ENCODE measurements at regions not wholly inside any gene's neighbourhood (a gene's known extent, or its start where the extent isn't known, plus 50 kb on each side); places are given as distances from the start of the nearest gene placed in this dataset.

DNA sequence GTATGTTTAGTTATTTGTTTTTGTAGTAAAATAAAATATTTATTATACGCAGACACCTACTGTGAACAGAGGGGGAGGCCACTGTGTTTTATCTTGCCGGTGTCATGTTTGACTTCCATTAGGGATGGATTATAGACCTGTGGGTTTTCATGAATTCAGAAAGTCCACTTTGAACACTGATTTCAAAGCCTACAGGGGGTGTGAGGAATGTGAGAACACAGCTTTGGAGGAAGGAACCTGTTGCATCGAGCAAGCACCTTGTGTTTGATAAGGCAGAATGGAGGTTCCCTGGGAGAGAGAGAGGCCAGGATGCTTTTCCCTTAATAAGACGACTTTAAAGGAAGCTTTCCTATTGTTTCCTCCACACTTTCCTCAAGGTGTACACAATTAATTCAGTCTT, 665.0 kb upstream of the MGMT start:
- Histone ChIP-seq H3K4me1 (ENCODE audit: control insufficient read depth in 1 of 2, insufficient read depth in 1 of 2, low read depth in 1 of 2, low read length in 1 of 2) (no peaks in the 10 kb centered on the region), H3K27me3 (no peaks in the 10 kb centered on the region), H3K9me3 (no peaks in the 10 kb centered on the region), H3K4me3 (ENCODE audit: low read depth in 1 of 2, low read length in 1 of 2) (no peak overlapping the region), H3K36me3 (no peaks in the 10 kb centered on the region), H3K27ac (no peak overlapping the region)
- TF ChIP-seq, protein P1, sequence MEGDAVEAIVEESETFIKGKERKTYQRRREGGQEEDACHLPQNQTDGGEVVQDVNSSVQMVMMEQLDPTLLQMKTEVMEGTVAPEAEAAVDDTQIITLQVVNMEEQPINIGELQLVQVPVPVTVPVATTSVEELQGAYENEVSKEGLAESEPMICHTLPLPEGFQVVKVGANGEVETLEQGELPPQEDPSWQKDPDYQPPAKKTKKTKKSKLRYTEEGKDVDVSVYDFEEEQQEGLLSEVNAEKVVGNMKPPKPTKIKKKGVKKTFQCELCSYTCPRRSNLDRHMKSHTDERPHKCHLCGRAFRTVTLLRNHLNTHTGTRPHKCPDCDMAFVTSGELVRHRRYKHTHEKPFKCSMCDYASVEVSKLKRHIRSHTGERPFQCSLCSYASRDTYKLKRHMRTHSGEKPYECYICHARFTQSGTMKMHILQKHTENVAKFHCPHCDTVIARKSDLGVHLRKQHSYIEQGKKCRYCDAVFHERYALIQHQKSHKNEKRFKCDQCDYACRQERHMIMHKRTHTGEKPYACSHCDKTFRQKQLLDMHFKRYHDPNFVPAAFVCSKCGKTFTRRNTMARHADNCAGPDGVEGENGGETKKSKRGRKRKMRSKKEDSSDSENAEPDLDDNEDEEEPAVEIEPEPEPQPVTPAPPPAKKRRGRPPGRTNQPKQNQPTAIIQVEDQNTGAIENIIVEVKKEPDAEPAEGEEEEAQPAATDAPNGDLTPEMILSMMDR (IDR thresholded peaks at IDR 0.05) = no peak

DNA sequence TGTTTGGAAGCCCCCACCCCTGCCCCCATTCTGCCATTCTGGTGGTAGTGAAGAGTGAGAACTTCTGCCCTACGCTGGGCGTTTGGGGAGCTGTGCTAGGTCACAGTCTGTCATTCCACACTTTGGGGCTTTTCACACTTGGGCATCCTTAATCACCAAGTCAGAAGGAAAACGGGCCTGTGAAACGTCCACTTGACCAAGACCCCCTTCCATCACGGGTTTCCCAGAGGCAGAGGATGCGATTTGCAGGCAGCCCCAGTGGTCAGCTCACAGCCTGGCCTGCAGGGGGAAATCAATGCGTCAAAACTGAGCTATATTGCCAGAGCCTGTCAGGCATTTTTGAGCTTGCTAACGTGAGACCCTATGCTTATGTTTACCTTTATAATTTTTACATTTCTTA, 663.3 kb upstream of the MGMT start:
- no peaks in the 10 kb centered on the region for H3K27me3 ChIP-seq
- H3K4me3 ChIP-seq (ENCODE audit: low read depth in 1 of 2, low read length in 1 of 2) = no peak overlapping the region
- H3K36me3 ChIP-seq = no peaks in the 10 kb centered on the region
- no peak overlapping the region for H3K27ac ChIP-seq
- H3K4me1 ChIP-seq (ENCODE audit: control insufficient read depth in 1 of 2, insufficient read depth in 1 of 2, low read depth in 1 of 2, low read length in 1 of 2) = no peaks in the 10 kb centered on the region
- H3K9me3 ChIP-seq = no peaks in the 10 kb centered on the region
- TF ChIP-seq, protein P1 (IDR thresholded peaks at IDR 0.05) = no peak

DNA sequence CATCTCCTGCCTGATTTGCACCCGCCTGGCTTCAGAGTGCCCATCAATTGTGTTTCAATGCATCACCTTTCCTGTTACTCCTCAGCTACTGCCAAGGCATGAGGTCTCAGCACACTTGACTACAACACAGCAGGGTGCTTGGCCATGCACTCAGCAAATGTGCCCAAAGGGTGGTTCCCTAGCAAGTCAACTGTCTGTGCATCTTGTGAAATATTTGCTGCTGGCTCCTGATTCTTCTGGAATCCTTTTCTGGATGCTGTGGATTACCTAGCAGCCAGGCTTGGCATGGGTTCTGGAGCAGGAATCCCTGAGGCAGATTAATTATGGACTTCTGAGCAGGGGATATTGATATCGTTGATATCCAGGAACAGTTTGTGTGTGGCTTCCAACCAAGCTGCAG, 662.6 kb upstream of the MGMT start:
- H3K36me3 ChIP-seq = no peaks in the 10 kb centered on the region

DNA sequence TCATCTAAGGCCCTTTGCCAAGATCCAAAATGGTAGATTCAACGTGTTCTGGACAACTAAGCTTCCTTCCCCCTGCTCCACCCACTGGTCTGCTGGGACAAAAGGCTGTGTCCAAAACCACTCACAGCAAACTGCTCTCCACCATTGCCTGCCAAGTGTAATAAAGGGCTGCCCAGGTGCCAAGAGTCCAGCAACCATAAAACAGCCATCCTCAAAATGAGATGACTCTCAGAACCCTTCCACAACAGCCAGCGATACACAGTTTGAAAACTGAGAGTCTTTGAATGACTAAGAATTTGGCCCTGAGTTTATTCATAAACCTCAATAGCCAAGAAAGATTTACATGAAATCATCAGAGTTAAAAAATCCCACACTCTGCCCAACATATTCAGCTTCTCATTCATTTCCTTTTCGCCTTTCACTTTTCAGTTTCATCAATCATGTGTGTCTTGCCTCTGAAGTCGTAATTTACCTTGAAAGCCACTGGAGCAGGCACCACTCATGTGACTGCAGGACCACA, 658.1 kb upstream of the MGMT start:
- TF ChIP-seq, protein P1 (IDR thresholded peaks at IDR 0.05) = no peak
- Histone ChIP-seq H3K4me1 (ENCODE audit: control insufficient read depth in 1 of 2, insufficient read depth in 1 of 2, low read depth in 1 of 2, low read length in 1 of 2) (no peaks in the 10 kb centered on the region), H3K9me3 (no peaks in the 10 kb centered on the region), H3K36me3 (no peaks in the 10 kb centered on the region), H3K4me3 (ENCODE audit: low read depth in 1 of 2, low read length in 1 of 2) (no peak overlapping the region), H3K27me3 (no peaks in the 10 kb centered on the region), H3K27ac (no peak overlapping the region)

More for the DNA sequence above, 662.6 kb upstream of the MGMT start:
- Histone ChIP-seq H3K27ac (no peak overlapping the region), H3K27me3 (no peaks in the 10 kb centered on the region), H3K9me3 (no peaks in the 10 kb centered on the region), H3K4me3 (ENCODE audit: low read depth in 1 of 2, low read length in 1 of 2) (no peak overlapping the region), H3K4me1 (ENCODE audit: control insufficient read depth in 1 of 2, insufficient read depth in 1 of 2, low read depth in 1 of 2, low read length in 1 of 2) (no peaks in the 10 kb centered on the region)
- TF ChIP-seq, protein P1 (IDR thresholded peaks at IDR 0.05) = no peak

DNA sequence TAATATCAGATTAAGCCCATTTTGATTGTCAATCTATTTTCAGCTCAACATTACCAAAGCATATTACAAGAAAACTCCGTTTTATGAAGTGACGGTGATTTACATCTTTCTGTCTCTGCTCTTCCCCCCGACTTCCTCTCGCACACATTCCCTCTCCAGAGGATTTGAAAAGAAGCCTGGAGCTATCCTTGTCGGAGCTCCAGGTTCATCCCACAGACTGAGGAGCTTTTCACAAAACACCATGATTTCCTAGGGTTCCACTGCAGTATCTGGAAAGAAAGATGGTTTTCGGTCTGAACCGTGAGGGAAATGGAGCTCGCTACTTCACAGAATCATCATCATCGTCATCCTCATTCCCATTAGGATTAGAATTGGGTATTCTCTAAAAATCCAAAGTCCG, 655.5 kb upstream of the MGMT start:
- no peak overlapping the region for H3K27ac ChIP-seq
- no peak overlapping the region for H3K4me3 ChIP-seq (ENCODE audit: low read depth in 1 of 2, low read length in 1 of 2)
- no peaks in the 10 kb centered on the region for H3K27me3 ChIP-seq
- no peaks in the 10 kb centered on the region for H3K36me3 ChIP-seq
- no peaks in the 10 kb centered on the region for H3K9me3 ChIP-seq
- H3K4me1 ChIP-seq (ENCODE audit: control insufficient read depth in 1 of 2, insufficient read depth in 1 of 2, low read depth in 1 of 2, low read length in 1 of 2) = no peaks in the 10 kb centered on the region
- TF ChIP-seq, protein P1 (IDR thresholded peaks at IDR 0.05) = no peak

DNA sequence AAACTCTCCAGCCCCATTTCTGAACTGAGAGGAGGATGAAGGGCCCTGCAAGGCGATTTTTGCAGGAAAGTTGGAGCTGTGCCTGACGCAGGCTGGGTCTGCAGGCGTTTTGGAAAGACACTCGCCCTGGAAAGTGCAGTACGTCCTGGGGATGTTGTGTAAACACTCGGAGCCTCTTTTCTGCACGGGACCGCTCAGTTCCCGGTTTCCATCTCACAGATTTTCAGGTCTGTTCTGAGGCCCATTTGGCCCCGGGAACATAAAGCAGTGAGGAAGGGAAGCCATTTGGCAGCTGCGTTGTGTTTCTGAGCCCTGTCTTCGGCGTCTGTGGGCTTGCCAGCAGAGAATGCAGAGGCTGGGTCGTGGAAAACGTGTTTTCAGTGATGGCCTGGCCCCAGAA, 655.0 kb upstream of the MGMT start:
- Histone ChIP-seq H3K9me3 (no peaks in the 10 kb centered on the region), H3K36me3 (no peaks in the 10 kb centered on the region), H3K27ac (no peak overlapping the region), H3K4me3 (ENCODE audit: low read depth in 1 of 2, low read length in 1 of 2) (no peak overlapping the region), H3K4me1 (ENCODE audit: control insufficient read depth in 1 of 2, insufficient read depth in 1 of 2, low read depth in 1 of 2, low read length in 1 of 2) (no peaks in the 10 kb centered on the region), H3K27me3 (no peaks in the 10 kb centered on the region)
- TF ChIP-seq, protein P1 (IDR thresholded peaks at IDR 0.05) = no peak
